Panc1 (cell line): ENCODE measurements at regions not wholly inside any gene's neighbourhood (a gene's known extent, or its start where the extent isn't known, plus 50 kb on each side); places are given as distances from the start of the nearest gene placed in this dataset.

ENCODE experiments used
- ATAC-seq: fragments of 200-7000 bp; cut with Tn5 transposase; 2 replicates; pipeline ENCODE4 v1.9.1; 2020; ENCODE audit warnings: mild to moderate bottlenecking, moderate library complexity
- BruUV-seq: library from RNA; stranded (reverse); fragments of 400-500 nt; replicated peaks from 2 replicates; lab custom pipeline; 2021; lab: Mats Ljungman, UMichigan
- CTCF ChIA-PET: fragments of 300-600 bp; sonication (Branson Sonifier 250); formaldehyde crosslinking; loops from one replicate; lab custom pipeline; 2022; ENCODE audit warnings: antibody characterized with exemption; lab: Charles Lee
- POLR2A ChIA-PET: fragments of 300-600 bp; sonication (Branson Sonifier 250); formaldehyde crosslinking; loops from one replicate; lab custom pipeline; 2022; ENCODE audit warnings: antibody characterized with exemption; lab: Charles Lee
- DNase-seq: peaks from one replicate; pipeline ENCODE4 v3.0.0-alpha.2; 2010; ENCODE audit warnings: low read depth, low spot score
- H3K27ac ChIP-seq: 2 replicates; pipeline ENCODE4 v1.5.1; 2011; ENCODE audit warnings: mild to moderate bottlenecking, low read length, inconsistent platforms
- H3K27me3 ChIP-seq: fragments of 200-500 bp; sonication (Bioruptor generic); 2 replicates; pipeline ENCODE4 v1.6.0; 2014; ENCODE audit warnings: low read length, inconsistent platforms; ENCODE audit not compliant: control insufficient read depth, insufficient read depth
- H3K36me3 ChIP-seq: fragments of 200-500 bp; sonication (Bioruptor generic); 2 replicates; pipeline ENCODE4 v1.5.1; 2014; ENCODE audit warnings: inconsistent platforms, mild to moderate bottlenecking, low read length, moderate library complexity; ENCODE audit not compliant: control insufficient read depth, insufficient read depth
- H3K4me1 ChIP-seq: 2 replicates; pipeline ENCODE4 v1.5.1; 2011; ENCODE audit warnings: inconsistent platforms, mild to moderate bottlenecking, low read length, moderate library complexity; ENCODE audit not compliant: control insufficient read depth, insufficient read depth
- H3K4me3 ChIP-seq, 2 experiments: 2 replicates each; pipeline ENCODE4 v1.5.1; 2011 to 2012; ENCODE audit warnings: low read depth in 2 of 2, low read length in 2 of 2, mild to moderate bottlenecking in 2 of 2, inconsistent platforms in 1 of 2, moderate library complexity in 1 of 2
- H3K9me3 ChIP-seq: fragments of 200-500 bp; sonication (Bioruptor generic); 2 replicates; pipeline ENCODE4 v1.5.1; 2014; ENCODE audit warnings: low read depth, mild to moderate bottlenecking, inconsistent platforms, low read length, moderate library complexity; ENCODE audit not compliant: control insufficient read depth, insufficient read depth
- POLR2AphosphoS5 ChIP-seq: IDR thresholded peaks from 2 replicates; pipeline ENCODE4 v1.6.1; 2012; ENCODE audit warnings: mild to moderate bottlenecking, low read depth, low read length, moderate library complexity
- SIN3A ChIP-seq: IDR thresholded peaks from 2 replicates; pipeline ENCODE4 v1.6.1; 2012; ENCODE audit warnings: low read depth, mild to moderate bottlenecking, low read length, moderate library complexity, borderline replicate concordance; ENCODE audit not compliant: insufficient read depth
- TCF7L2 ChIP-seq: IDR thresholded peaks from 2 replicates; pipeline ENCODE4 v1.6.1; 2011; ENCODE audit warnings: mild to moderate bottlenecking, low read depth, low read length, inconsistent platforms
- in situ Hi-C: cut with HindIII; loops from 2 replicates; pipeline ENCODE4 v1.10.0; 2016; ENCODE audit warnings: low sequenced_read_pairs, low pct_unique_long_range_greater_than_20kb
- intact Hi-C: fragments of 100-400 bp; cut with micrococcal nuclease; formaldehyde crosslinking; loops from one replicate; pipeline ENCODE4 v1.10.0; 2022; ENCODE audit not compliant: unreplicated experiment
- TF ChIP-seq, protein P1 (sequence below): fragments of 450-650 bp; IDR thresholded peaks from 2 replicates; pipeline ENCODE4 v1.5.1; 2017; ENCODE audit warnings: mild to moderate bottlenecking
- TF ChIP-seq, protein P2 (sequence below), 2 experiments: IDR thresholded peaks; 2 replicates each; pipeline ENCODE4 v1.6.1; 2011 to 2012; ENCODE audit warnings: low read depth in 2 of 2, control low read depth in 1 of 2, low read length in 1 of 2, mild to moderate bottlenecking in 1 of 2, moderate library complexity in 1 of 2; ENCODE audit not compliant: insufficient read depth in 1 of 2

DNA sequence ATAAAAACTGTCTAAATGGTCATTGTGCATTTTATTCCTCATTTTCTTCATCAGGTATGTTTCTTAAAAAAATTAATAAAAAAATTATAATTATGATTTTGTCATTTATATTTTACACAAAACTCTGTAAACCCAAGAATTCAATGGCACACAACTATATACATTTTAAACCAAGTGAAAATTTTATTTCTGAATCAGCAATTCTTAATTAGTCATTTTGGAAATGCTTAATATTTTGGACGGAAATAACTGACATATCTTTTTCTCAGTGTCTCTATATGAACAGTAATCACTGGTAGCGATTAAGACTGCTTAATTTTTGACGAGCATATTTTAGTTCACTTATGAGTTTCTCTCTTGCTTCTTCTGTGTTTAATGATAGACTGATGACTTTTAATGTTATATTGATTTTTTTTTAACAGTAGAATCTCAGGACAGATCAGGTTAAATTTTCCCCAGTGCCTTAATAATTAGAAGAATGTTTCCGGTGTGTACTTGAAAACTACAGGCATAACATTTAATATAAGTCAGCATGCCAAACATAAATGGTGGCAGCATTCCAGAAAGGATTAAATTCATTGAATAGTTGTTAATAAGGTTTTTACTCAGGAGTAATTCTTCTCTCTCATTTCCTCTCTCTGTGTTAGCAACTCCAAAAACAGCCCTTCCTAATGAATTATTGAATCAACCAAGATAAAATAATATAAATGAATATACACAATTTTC, 644.7 kb upstream of the CDH6 start:
- TF ChIP-seq TCF7L2 (no peak), POLR2AphosphoS5 (no peak), SIN3A (no peak)
- TF ChIP-seq, protein P1, sequence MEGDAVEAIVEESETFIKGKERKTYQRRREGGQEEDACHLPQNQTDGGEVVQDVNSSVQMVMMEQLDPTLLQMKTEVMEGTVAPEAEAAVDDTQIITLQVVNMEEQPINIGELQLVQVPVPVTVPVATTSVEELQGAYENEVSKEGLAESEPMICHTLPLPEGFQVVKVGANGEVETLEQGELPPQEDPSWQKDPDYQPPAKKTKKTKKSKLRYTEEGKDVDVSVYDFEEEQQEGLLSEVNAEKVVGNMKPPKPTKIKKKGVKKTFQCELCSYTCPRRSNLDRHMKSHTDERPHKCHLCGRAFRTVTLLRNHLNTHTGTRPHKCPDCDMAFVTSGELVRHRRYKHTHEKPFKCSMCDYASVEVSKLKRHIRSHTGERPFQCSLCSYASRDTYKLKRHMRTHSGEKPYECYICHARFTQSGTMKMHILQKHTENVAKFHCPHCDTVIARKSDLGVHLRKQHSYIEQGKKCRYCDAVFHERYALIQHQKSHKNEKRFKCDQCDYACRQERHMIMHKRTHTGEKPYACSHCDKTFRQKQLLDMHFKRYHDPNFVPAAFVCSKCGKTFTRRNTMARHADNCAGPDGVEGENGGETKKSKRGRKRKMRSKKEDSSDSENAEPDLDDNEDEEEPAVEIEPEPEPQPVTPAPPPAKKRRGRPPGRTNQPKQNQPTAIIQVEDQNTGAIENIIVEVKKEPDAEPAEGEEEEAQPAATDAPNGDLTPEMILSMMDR: no peak
- TF ChIP-seq, protein P2, sequence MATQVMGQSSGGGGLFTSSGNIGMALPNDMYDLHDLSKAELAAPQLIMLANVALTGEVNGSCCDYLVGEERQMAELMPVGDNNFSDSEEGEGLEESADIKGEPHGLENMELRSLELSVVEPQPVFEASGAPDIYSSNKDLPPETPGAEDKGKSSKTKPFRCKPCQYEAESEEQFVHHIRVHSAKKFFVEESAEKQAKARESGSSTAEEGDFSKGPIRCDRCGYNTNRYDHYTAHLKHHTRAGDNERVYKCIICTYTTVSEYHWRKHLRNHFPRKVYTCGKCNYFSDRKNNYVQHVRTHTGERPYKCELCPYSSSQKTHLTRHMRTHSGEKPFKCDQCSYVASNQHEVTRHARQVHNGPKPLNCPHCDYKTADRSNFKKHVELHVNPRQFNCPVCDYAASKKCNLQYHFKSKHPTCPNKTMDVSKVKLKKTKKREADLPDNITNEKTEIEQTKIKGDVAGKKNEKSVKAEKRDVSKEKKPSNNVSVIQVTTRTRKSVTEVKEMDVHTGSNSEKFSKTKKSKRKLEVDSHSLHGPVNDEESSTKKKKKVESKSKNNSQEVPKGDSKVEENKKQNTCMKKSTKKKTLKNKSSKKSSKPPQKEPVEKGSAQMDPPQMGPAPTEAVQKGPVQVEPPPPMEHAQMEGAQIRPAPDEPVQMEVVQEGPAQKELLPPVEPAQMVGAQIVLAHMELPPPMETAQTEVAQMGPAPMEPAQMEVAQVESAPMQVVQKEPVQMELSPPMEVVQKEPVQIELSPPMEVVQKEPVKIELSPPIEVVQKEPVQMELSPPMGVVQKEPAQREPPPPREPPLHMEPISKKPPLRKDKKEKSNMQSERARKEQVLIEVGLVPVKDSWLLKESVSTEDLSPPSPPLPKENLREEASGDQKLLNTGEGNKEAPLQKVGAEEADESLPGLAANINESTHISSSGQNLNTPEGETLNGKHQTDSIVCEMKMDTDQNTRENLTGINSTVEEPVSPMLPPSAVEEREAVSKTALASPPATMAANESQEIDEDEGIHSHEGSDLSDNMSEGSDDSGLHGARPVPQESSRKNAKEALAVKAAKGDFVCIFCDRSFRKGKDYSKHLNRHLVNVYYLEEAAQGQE (IDR thresholded peaks at IDR 0.05; ENCODE audit: insufficient read depth in 1 of 2, low read depth in 2 of 2, low read length in 1 of 2): no peak
- ChIA-PET POLR2A (no interaction called here), CTCF (no interaction called here)
- ATAC-seq (no peak), DNase-seq (no peak)
- intact Hi-C loops (no loop called here), in situ Hi-C loops (no loop called here)
- Histone ChIP-seq H3K36me3 (no peaks in the 10 kb centered on the region), H3K4me3 (no peak overlapping the region), H3K4me1 (no peaks in the 10 kb centered on the region), H3K27me3 (no peaks in the 10 kb centered on the region), H3K27ac (no peak overlapping the region), H3K9me3 (no peaks in the 10 kb centered on the region)
- no TSS peak for BruUV-seq

DNA sequence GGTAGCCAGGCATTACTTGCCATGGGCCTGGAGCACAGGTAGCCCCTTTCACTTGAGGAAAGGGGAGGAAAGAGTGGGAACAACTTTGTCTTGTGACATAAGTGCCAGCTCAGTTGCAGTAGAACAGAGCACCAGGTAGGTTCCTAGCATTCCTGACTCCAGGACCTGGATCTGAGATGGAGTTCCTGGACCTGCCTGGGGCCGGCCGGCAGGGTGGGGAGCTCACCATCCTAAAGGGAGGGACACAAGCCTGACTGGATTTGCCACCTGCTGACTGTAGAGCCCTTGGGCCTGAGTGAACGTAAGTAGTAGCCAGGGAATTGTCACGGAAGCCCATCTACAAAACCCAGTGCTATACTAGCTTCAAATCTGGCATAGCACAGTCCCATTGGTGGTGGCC, 653.3 kb upstream of the CDH6 start:
- H3K27ac ChIP-seq: no peak overlapping the region
- no peaks in the 10 kb centered on the region for H3K4me1 ChIP-seq
- POLR2A ChIA-PET: interaction anchor here (0.6 kb wide), 1 partner anchor 944 kb away, joined by 4 read pairs; no protein-coding TSS in a partner anchor
- in situ Hi-C loops: no loop called here
- intact Hi-C loops: no loop called here
- no peaks in the 10 kb centered on the region for H3K36me3 ChIP-seq
- peaks cover 1% of the 10 kb centered on the region; the same call in 1 of the 2 replicates for H3K9me3 ChIP-seq
- no peak for DNase-seq
- CTCF ChIA-PET: no interaction called here
- TF ChIP-seq, protein P2 (IDR thresholded peaks at IDR 0.05; ENCODE audit: insufficient read depth in 1 of 2, low read depth in 2 of 2, low read length in 1 of 2): no peak
- H3K27me3 ChIP-seq: no peaks in the 10 kb centered on the region
- H3K4me3 ChIP-seq: no peak overlapping the region
- BruUV-seq: no TSS peak
- ATAC-seq: no peak
